ENCODE measurements at regions not wholly inside any gene's neighbourhood (a gene's known extent, or its start where the extent isn't known, plus 50 kb on each side); places are given as distances from the start of the nearest gene placed in this dataset.
"Not testable (repeated sequence)": the region's sequence is repeated elsewhere in the genome, so short reads cannot be mapped to it uniquely, and the experiment has no call there.

GRCh38 chr4:49575250-49575649 is 589.2 kb downstream of the CWH43 start:
- DNase-seq (ENCODE audit: low spot score): not testable (repeated sequence)

GRCh38 chr4:49578371-49578770 is 592.3 kb downstream of the CWH43 start:
- not testable (repeated sequence) for DNase-seq (ENCODE audit: low spot score)

- not testable (repeated sequence) for DNase-seq (ENCODE audit: low spot score)
These were observed 592.8 kb downstream of the CWH43 start for GRCh38 chr4:49578899-49579298.

GRCh38 chr4:49580166-49580565 is 594.1 kb downstream of the CWH43 start:
- not testable (repeated sequence) for DNase-seq (ENCODE audit: low spot score)

GRCh38 chr4:49588401-49588800 is 602.3 kb downstream of the CWH43 start:
- not testable (repeated sequence) for DNase-seq (ENCODE audit: low spot score)

GRCh38 chr4:49618436-49618835 is 632.4 kb downstream of the CWH43 start:
- DNase-seq (ENCODE audit: low spot score): not testable (repeated sequence)

GRCh38 chr4:49626478-49626877 is 640.4 kb downstream of the CWH43 start:
- not testable (repeated sequence) for DNase-seq (ENCODE audit: low spot score)

All from GM03348 (cell line).